Stimulated activated memory B cell treated with anti-CD40 and anti-IgM and Interleukin-4, amounts not matched to agents 10 μg/mL and 1 μg/mL and 100 μg/mL, for 72 hours (primary cell): ENCODE measurements at regions not wholly inside any gene's neighbourhood (a gene's known extent, or its start where the extent isn't known, plus 50 kb on each side); places are given as distances from the start of the nearest gene placed in this dataset.

Experiments
- ATAC-seq: fragments of 150-1000 bp; cut with Tn5 transposase; 2 replicates; pipeline ENCODE4 v1.10.0; 2021
- H3K27ac Mint-ChIP-seq: one replicate; pipeline ENCODE4 v1.8.0; 2022; ENCODE audit warnings: mild to moderate bottlenecking, mixed read lengths
- H3K27me3 Mint-ChIP-seq: one replicate; pipeline ENCODE4 v1.8.0; 2022; ENCODE audit warnings: mixed read lengths
- H3K36me3 Mint-ChIP-seq: one replicate; pipeline ENCODE4 v1.8.0; 2022; ENCODE audit warnings: mixed read lengths
- H3K4me1 Mint-ChIP-seq: one replicate; pipeline ENCODE4 v1.8.0; 2022; ENCODE audit warnings: mixed read lengths
- H3K4me3 Mint-ChIP-seq: one replicate; pipeline ENCODE4 v1.8.0; 2022; ENCODE audit warnings: mild to moderate bottlenecking, moderate library complexity, mixed read lengths
- H3K9me3 Mint-ChIP-seq: one replicate; pipeline ENCODE4 v1.8.0; 2022; ENCODE audit warnings: mixed read lengths

DNA sequence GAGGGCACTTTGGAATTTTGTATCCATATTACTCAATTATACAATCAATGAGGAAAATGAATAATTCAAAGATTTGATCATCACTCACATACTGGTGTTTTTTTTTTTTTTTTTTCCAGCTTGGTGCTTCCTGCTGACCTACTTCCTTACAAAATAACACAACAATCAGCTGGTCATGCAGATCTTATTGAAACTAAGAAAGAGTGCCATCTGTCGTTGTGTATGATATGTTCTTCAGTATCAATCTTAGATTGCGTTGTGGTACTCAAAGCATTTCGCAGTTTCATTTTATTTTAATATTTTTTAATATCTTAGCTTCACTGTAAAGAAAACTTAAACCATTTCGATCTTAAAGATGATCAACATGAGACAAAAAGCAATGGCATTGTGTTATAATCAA, 155.6 kb downstream of the OGFRL1 start:
- ATAC-seq: no peak
- Mint-ChIP-seq H3K36me3 (no peaks in the 10 kb centered on the region), H3K27ac (no peak overlapping the region), H3K9me3 (peaks cover 16% of the 10 kb centered on the region), H3K4me3 (no peak overlapping the region), H3K4me1 (no peaks in the 10 kb centered on the region), H3K27me3 (peaks cover 18% of the 10 kb centered on the region)

DNA sequence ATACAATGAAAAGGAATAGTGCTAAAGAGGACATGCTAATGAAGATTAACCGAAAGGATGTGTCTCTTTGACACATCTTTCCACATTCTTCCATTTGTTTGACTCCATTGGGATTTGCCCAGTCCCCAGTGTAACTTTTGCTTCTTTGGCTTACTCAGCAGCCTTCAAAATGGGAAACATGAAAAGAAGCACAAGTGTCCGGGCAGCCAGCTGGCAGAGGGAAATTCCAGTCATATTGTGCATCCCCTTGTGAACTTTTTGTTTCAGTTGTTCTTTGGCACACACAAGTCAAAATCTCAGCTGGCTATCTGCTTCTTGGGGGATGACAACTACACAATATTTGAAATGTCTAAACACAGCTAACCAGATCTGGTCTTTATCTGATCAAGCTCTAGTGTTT, 157.4 kb downstream of the OGFRL1 start:
- Mint-ChIP-seq H3K36me3 (no peaks in the 10 kb centered on the region), H3K4me3 (no peak overlapping the region), H3K27ac (no peak overlapping the region), H3K27me3 (peaks cover 18% of the 10 kb centered on the region), H3K4me1 (no peaks in the 10 kb centered on the region), H3K9me3 (peaks cover under 1% of the 10 kb centered on the region)
- no peak for ATAC-seq

DNA sequence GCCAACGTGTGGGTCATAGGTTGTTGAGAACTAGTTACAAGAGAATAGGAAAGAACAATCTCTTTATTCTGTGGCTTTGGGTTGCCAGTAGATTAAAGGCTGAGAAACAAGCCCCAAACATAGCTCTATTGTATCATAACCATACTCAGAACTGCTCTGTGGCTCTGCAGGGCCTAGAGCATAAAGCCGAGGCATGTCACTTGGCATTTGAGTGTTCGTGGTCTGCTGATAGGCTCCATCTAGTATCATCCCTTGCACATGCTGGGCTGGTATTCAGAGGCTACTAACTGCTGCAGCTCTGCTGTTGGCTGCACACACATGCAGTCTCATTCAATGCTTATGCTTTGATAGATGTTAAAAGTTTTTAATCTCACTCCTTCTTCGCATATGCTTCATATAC, 157.9 kb downstream of the OGFRL1 start:
- no peaks in the 10 kb centered on the region for H3K9me3 Mint-ChIP-seq
- H3K4me1 Mint-ChIP-seq: no peaks in the 10 kb centered on the region
- H3K27ac Mint-ChIP-seq: no peak overlapping the region
- ATAC-seq: no peak
- no peaks in the 10 kb centered on the region for H3K36me3 Mint-ChIP-seq
- H3K4me3 Mint-ChIP-seq: no peak overlapping the region
- H3K27me3 Mint-ChIP-seq: peaks cover 18% of the 10 kb centered on the region

DNA sequence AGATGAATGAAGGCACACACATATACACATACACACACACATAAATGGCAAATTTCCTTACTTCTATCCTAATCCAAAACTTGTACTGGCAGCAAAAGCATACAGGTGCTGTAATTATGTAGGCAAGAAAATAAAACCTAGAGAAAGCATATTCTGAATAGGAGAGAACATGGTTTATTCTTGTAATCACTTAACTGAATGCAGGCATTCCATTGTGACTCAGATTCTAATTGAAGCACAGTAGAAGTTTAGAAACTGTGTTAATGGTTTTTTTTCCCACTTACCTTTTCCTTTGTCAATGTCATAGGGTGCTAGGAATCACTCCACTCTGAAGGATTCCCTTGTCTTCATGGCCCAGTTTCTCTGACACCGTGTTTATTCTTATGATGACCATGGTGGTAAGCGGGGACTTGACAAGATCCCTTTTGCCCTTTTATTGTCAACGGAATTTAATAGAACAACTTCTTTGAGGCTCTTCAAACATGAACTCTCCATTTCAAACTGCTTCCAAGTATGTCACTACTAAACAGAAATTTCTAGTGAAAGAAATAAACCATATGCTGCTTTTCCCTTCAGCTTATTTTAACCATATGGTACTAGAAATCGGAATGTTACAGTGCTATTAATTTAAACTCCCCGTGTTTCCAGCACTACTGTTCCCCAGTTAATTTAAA, 164.2 kb downstream of the OGFRL1 start:
- no peaks in the 10 kb centered on the region for H3K36me3 Mint-ChIP-seq
- H3K9me3 Mint-ChIP-seq: no peaks in the 10 kb centered on the region
- H3K4me1 Mint-ChIP-seq: no peaks in the 10 kb centered on the region
- H3K27me3 Mint-ChIP-seq: no peaks in the 10 kb centered on the region
- ATAC-seq: no peak
- no peak overlapping the region for H3K27ac Mint-ChIP-seq
- H3K4me3 Mint-ChIP-seq: no peak overlapping the region

DNA sequence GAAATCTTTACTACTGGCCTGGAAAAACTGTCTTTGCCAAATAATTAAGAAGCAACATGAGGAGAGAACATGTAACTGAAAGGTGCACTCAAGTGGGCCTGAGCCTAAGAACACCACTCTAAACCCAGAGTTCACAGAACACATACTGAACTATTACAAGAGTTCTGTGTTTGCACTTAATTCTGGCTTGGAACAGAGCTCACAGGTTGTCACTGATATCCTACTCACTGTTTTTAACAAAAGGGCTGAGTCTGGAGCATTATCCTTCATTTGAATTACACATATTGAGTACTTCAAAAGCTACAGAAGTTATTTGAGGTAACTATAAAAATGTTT, 164.7 kb downstream of the OGFRL1 start:
- Mint-ChIP-seq H3K27me3 (no peaks in the 10 kb centered on the region), H3K4me1 (no peaks in the 10 kb centered on the region), H3K9me3 (no peaks in the 10 kb centered on the region), H3K4me3 (no peak overlapping the region), H3K27ac (no peak overlapping the region), H3K36me3 (no peaks in the 10 kb centered on the region)
- ATAC-seq: no peak

DNA sequence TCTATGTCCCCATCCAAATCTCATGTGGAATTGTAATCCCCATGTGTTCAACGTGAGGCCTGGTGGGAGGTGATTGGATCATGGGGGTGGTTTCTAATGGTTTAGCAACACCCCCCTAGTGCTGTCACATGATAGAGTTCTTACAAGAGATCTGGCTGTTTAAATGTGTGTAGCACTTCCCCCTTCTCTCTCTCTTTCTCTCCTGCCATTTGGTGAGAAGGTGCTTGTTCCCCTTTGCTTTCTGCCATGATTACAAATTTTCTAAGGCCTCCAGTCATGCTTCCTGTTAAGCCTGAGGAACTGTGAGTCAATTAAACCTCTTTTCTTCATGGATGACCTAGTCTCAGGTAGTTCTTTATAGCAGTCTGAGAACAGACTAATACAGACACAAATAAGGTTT, 165.4 kb downstream of the OGFRL1 start:
- H3K27ac Mint-ChIP-seq: no peak overlapping the region
- ATAC-seq: no peak
- no peaks in the 10 kb centered on the region for H3K36me3 Mint-ChIP-seq
- no peaks in the 10 kb centered on the region for H3K9me3 Mint-ChIP-seq
- H3K4me1 Mint-ChIP-seq: no peaks in the 10 kb centered on the region
- H3K27me3 Mint-ChIP-seq: no peaks in the 10 kb centered on the region
- H3K4me3 Mint-ChIP-seq: no peak overlapping the region

DNA sequence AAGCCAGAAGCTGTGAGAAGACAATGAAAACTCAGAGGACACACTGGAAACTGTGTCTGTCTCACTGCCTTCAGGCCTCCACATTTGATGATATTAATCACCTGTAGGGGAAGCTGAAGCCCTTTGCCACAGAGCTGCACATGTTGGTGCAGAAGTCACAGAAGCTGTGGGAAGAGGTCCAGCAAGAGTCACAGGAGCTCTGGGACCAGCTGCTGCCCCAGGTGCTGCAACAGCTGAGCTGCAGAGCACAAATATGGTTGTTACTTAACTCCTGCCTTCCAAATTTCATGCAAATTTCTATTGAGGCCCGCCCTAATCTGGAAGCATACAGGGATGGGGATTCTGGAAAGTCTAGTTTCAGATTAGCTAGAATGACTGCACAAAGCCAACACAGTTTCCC, 169.3 kb downstream of the OGFRL1 start:
- Mint-ChIP-seq H3K27me3 (no peaks in the 10 kb centered on the region), H3K9me3 (peaks cover 3% of the 10 kb centered on the region), H3K27ac (no peak overlapping the region), H3K4me3 (no peak overlapping the region), H3K36me3 (no peaks in the 10 kb centered on the region), H3K4me1 (no peaks in the 10 kb centered on the region)
- no peak for ATAC-seq

DNA sequence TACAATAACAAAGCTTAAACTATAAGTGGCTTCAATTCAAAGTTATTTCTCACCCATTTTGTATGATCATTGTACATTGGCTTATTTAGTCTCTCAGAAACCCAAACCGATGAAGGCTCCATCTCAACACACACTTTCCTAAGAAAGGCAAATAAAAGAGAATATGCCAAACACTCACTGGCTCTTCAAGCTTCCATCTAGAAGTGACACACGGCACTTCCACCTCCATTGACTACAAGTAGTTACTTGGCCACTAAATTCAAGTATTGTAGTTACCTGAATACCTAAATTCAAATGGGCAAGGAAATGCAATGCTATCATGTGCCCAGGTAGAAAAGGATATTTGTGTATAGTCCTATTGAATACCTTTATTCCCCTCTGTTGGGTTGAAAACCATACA, 170.6 kb downstream of the OGFRL1 start:
- peaks cover 6% of the 10 kb centered on the region for H3K9me3 Mint-ChIP-seq
- no peak overlapping the region for H3K4me3 Mint-ChIP-seq
- no peak for ATAC-seq
- no peaks in the 10 kb centered on the region for H3K4me1 Mint-ChIP-seq
- H3K27me3 Mint-ChIP-seq: no peaks in the 10 kb centered on the region
- H3K36me3 Mint-ChIP-seq: no peaks in the 10 kb centered on the region
- H3K27ac Mint-ChIP-seq: no peak overlapping the region

DNA sequence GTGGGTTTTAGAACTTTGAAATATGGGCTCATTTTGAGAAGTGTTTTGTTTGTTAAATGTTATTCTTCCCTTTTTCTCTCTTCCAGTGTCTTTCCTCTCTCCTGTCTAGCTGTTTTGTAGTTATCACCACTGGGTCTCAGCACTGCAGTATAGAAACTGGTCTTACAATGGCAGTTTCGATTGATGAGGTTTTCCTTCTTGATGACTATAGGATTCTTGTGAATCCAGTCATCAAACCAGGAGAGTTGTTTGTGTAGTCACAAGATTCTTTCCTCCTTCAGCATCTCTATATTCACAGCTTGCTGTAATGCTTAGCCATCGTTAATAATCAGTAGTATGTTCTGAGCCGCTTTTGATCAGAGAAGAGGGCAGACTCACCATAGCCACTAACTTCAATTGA, 172.3 kb downstream of the OGFRL1 start:
- ATAC-seq: no peak
- no peak overlapping the region for H3K27ac Mint-ChIP-seq
- peaks cover 11% of the 10 kb centered on the region for H3K9me3 Mint-ChIP-seq
- H3K4me3 Mint-ChIP-seq: no peak overlapping the region
- H3K36me3 Mint-ChIP-seq: peaks cover 6% of the 10 kb centered on the region
- no peaks in the 10 kb centered on the region for H3K27me3 Mint-ChIP-seq
- no peaks in the 10 kb centered on the region for H3K4me1 Mint-ChIP-seq

DNA sequence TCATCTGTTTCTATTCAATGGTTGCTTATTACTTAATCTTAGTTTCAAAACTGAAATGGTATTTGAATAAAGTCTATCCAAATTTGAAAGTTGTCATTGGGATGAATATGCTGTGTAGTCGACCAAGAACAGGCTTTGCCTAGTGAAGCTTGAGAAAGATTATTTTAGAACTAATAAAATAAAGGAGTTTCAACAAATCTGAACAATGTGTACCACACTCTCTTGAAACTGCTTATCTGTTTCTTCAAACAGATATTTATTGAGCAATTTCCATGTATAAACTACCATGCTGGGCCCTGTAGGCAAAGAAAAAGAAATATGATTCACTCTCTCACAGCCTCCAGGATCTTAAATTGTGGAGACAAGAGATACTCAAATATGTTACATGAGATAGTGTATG, 174.4 kb downstream of the OGFRL1 start:
- no peak for ATAC-seq
- Mint-ChIP-seq H3K36me3 (peaks cover 6% of the 10 kb centered on the region), H3K4me1 (no peaks in the 10 kb centered on the region), H3K27ac (no peak overlapping the region), H3K4me3 (no peak overlapping the region), H3K27me3 (no peaks in the 10 kb centered on the region), H3K9me3 (peaks cover 11% of the 10 kb centered on the region)

DNA sequence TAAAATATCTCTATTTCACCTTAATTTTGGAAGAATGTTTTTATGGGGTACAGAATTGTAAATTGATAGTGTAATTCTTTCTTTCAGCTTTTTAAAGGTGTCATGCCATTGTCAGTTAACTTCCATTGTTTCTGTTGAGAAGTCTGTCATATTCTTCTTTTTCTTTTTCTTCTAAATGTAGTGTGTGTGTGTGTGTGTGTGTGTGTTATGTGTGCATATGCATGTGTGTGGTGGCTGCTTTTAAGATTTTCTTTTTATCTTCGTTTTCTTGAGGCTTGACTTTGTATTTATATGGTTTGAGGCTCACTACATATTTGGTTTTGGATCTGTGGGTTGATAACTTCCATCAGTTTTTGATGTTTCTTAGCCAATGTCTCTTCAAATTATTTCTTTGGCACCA, 176.5 kb downstream of the OGFRL1 start:
- Mint-ChIP-seq H3K9me3 (peaks cover 11% of the 10 kb centered on the region), H3K36me3 (peaks cover 6% of the 10 kb centered on the region), H3K27me3 (peaks cover 10% of the 10 kb centered on the region), H3K4me1 (no peaks in the 10 kb centered on the region), H3K27ac (no peak overlapping the region), H3K4me3 (no peak overlapping the region)
- ATAC-seq: no peak

DNA sequence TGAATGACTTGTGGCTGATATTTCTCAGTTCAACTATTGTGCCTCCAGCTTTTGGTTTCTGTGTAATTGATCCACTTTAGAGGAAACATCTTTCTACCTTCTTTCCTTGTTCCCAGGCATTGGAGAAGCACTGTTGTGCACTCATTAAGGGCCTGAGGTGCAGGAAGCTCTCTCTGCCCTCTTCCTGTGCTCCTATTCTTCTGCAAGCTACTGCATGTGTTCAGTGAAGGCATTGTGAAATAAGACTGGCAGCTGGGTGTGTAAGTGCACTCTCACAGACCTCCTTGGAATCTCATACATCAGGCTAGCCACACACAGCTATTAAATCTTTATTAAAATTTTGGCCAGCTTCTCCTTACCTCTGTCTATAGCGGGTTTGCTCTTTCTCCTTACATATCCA, 177.8 kb downstream of the OGFRL1 start:
- Mint-ChIP-seq H3K9me3 (peaks cover 11% of the 10 kb centered on the region), H3K4me3 (no peak overlapping the region), H3K27me3 (peaks cover 10% of the 10 kb centered on the region), H3K36me3 (peaks cover 6% of the 10 kb centered on the region), H3K27ac (no peak overlapping the region), H3K4me1 (no peaks in the 10 kb centered on the region)
- no peak for ATAC-seq

DNA sequence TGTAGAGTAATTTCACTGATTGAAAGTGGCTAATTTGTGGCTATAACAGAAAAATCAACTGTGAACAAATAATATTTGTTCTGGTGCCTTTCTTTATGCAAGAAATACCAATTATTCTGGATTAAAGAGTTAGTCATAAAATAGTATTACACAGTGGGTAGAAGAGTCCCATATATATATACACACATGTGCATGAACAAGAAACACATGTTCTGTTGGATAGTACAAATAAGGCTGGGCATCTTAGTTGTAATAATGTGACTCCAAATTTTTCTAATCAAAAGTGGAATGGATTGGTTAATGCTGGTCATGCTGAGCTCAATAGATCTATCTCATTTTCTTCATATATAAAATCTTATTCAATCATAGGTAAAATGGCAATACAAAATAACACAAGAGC, 179.4 kb downstream of the OGFRL1 start:
- peaks cover 11% of the 10 kb centered on the region for H3K27me3 Mint-ChIP-seq
- no peak overlapping the region for H3K4me3 Mint-ChIP-seq
- no peak overlapping the region for H3K27ac Mint-ChIP-seq
- H3K9me3 Mint-ChIP-seq: peaks cover 8% of the 10 kb centered on the region
- no peak for ATAC-seq
- H3K36me3 Mint-ChIP-seq: peaks cover 6% of the 10 kb centered on the region
- H3K4me1 Mint-ChIP-seq: no peaks in the 10 kb centered on the region

DNA sequence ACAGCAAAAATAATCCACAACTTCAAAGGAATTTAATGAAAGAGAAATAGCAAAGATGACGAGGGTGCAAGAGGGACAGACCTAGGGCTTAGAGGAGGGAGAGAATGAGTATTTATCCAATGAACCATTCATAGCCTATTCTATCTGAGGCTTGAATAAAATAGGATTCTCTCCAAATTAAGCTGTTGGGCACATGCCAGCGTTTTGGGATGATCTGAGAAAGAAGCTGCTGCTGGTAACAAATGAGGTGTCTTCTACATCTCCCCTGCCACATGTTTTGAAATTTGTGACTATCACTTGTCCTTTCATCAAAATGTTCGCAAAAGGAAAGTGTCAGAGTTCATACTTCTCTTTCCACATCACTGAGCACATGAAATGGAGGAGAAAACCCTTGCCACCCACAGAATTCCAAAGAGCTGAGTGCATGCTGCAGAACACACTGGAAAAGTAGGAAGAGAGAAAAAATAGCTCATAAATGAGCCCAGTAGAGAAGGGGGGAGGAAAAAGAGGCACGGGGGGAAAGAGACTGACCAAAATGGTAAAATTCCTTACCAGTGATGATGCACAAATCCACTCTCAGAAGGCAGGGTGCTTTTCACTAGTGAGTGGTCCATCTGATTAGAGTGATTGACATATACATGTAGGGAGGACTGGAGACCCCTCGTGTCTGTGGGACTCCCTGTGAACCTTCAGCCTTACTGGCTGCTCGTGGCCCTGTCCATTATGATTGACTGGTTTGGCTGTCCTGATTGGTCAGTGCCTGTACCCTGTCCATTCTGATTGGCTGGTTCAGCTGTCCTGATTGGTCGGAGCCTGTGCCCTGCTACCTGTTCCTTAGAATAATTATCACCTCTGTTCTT, 180.5 kb downstream of the OGFRL1 start:
- Mint-ChIP-seq H3K9me3 (peaks cover 5% of the 10 kb centered on the region), H3K27ac (no peak overlapping the region), H3K36me3 (peaks cover 6% of the 10 kb centered on the region), H3K4me1 (no peaks in the 10 kb centered on the region), H3K4me3 (no peak overlapping the region), H3K27me3 (peaks cover 22% of the 10 kb centered on the region)
- no peak for ATAC-seq

DNA sequence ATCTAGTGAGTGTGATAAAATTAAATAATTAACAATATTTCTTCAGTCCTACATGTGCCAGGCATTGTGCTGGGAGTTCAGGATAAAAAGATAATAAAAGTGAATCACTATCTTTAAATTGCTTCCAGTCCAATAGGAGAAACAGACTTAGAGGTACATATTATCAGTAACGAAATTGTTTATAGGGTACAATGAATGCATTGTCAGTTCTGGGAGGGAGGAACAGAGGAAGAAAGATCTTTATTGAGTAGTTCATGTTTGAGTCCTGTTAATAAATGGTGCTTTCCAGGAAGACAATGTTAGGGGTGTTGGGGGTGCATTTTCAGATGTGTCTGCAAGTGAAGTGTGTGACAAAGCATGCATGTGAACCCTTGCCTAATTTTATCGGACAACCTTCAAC, 183.1 kb downstream of the OGFRL1 start:
- no peaks in the 10 kb centered on the region for H3K4me1 Mint-ChIP-seq
- ATAC-seq: no peak
- peaks cover 25% of the 10 kb centered on the region for H3K27me3 Mint-ChIP-seq
- H3K4me3 Mint-ChIP-seq: no peak overlapping the region
- H3K36me3 Mint-ChIP-seq: no peaks in the 10 kb centered on the region
- H3K9me3 Mint-ChIP-seq: no peaks in the 10 kb centered on the region
- no peak overlapping the region for H3K27ac Mint-ChIP-seq

DNA sequence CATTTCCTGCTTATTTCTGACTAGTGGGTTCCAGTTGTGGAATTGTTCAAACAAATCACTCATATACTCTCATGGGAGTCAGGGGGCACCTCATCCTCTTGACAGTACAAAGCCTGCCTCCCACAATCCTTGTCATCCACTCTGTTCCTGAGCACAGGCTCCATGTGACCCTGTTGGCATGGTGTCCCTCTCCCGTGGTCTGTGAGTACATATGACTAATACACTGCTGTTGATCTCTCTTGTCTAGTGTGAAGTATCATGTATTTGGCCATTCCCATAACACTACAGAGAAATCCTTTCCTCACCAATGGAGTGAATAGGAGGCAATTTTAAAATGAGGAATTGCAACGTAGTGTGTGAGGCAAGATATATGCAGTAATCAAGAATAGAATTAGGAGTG, 185.3 kb downstream of the OGFRL1 start:
- Mint-ChIP-seq H3K27ac (no peak overlapping the region), H3K27me3 (peaks cover 17% of the 10 kb centered on the region), H3K4me1 (no peaks in the 10 kb centered on the region), H3K36me3 (no peaks in the 10 kb centered on the region), H3K9me3 (no peaks in the 10 kb centered on the region), H3K4me3 (no peak overlapping the region)
- ATAC-seq: no peak
